Left cardiac atrium (tissue), 4 donors: ENCODE measurements at regions not wholly inside any gene's neighbourhood (a gene's known extent, or its start where the extent isn't known, plus 50 kb on each side); places are given as distances from the start of the nearest gene placed in this dataset.
"Not testable (repeated sequence)": the region's sequence is repeated elsewhere in the genome, so short reads cannot be mapped to it uniquely, and the experiment has no call there.

Experiments used
- ATAC-seq, 2 donors: fragments of 200-7000 bp; cut with Tn5 transposase; one replicate each; pipeline ENCODE4 v1.9.1; 2020; ENCODE audit warnings: mild to moderate bottlenecking in 2 of 2, moderate library complexity in 2 of 2
- DNase-seq: peaks from one replicate; pipeline ENCODE4 v3.0.0-alpha.2; 2020
- intact Hi-C, 2 donors: fragments of 100-400 bp; cut with DNase I; formaldehyde crosslinking; loops; one replicate each; pipeline versions ENCODE4 v1.14.1 to v1.15.1; 2022 to 2023
- donor health status: DM: no; HTN: yes; CAD: no.
- donor health status: DM: no; HTN: yes; CAD: no; lungs with severe emphysema.
- donor health status: DM: yes; HTN: yes; CAD: no.
- donor health status: Dilated cardiomyopathy.

GRCh38 chr2:75290600-75291150 lies 91.4 kb upstream of the TACR1 start:
- ATAC-seq = peak in 1 of 2 donors; percentile 53

GRCh38 chr2:75289771-75290170 lies 90.5 kb upstream of the TACR1 start:
- intact Hi-C loops = no loop called here
- no peak for DNase-seq
- ATAC-seq = no peak

More at GRCh38 chr2:75290600-75291150, 91.4 kb upstream of the TACR1 start:
- no peak for DNase-seq
- intact Hi-C loops = no loop called here

- DNase-seq, intact Hi-C loops, ATAC-seq: not testable (repeated sequence)
Measured at GRCh38 chr2:75289178-75289577, 89.9 kb upstream of the TACR1 start.

GRCh38 chr2:75288760-75289159 lies 89.4 kb upstream of the TACR1 start:
- ATAC-seq = no peak
- DNase-seq = no peak
- intact Hi-C loops = no loop called here

GRCh38 chr2:75287624-75288316 lies 88.5 kb upstream of the TACR1 start:
- intact Hi-C loops = no loop called here
- DNase-seq (no peak), ATAC-seq (no peak)

GRCh38 chr2:75284345-75284744 lies 85.0 kb upstream of the TACR1 start:
- DNase-seq (no peak), ATAC-seq (no peak)
- intact Hi-C loops = no loop called here

- DNase-seq (no peak), ATAC-seq (no peak)
- intact Hi-C loops = no loop called here
Measured at GRCh38 chr2:75278821-75279379, 79.6 kb upstream of the TACR1 start.

GRCh38 chr2:75278314-75278713 lies 79.0 kb upstream of the TACR1 start:
- DNase-seq (no peak), ATAC-seq (no peak)
- intact Hi-C loops = no loop called here

- peak in 1 of 2 donors; percentile 63 for ATAC-seq
- intact Hi-C loops = no loop called here
- DNase-seq = no peak
Measured at GRCh38 chr2:75277111-75277510, 77.8 kb upstream of the TACR1 start.

- ATAC-seq = peak in 1 of 2 donors; percentile 69
- no peak for DNase-seq
- intact Hi-C loops = no loop called here
Measured at GRCh38 chr2:75276093-75277029, 77.0 kb upstream of the TACR1 start.

GRCh38 chr2:75274936-75275335 lies 75.6 kb upstream of the TACR1 start:
- ATAC-seq = no peak
- DNase-seq = no peak
- intact Hi-C loops = no loop called here

- ATAC-seq (no peak), DNase-seq (no peak)
- intact Hi-C loops = no loop called here
Measured at GRCh38 chr2:75268112-75268511, 68.8 kb upstream of the TACR1 start.

GRCh38 chr2:75261923-75262322 lies 62.6 kb upstream of the TACR1 start:
- no peak for ATAC-seq
- no peak for DNase-seq
- intact Hi-C loops = no loop called here

- intact Hi-C loops = no loop called here
- no peak for ATAC-seq
Measured at GRCh38 chr2:75260946-75261345, 61.6 kb upstream of the TACR1 start.

GRCh38 chr2:75258620-75259019 lies 59.3 kb upstream of the TACR1 start:
- intact Hi-C loops = no loop called here
- ATAC-seq (no peak), DNase-seq (no peak)

More at GRCh38 chr2:75260946-75261345, 61.6 kb upstream of the TACR1 start:
- DNase-seq = no peak

GRCh38 chr2:75256485-75256884 lies 57.2 kb upstream of the TACR1 start:
- DNase-seq (no peak), ATAC-seq (no peak)
- intact Hi-C loops = no loop called here

- intact Hi-C loops = no loop called here
Measured at GRCh38 chr2:75253526-75253925, 54.2 kb upstream of the TACR1 start.

GRCh38 chr2:75251896-75252295 lies 52.6 kb upstream of the TACR1 start:
- intact Hi-C loops = no loop called here
- DNase-seq (no peak), ATAC-seq (no peak)

More at GRCh38 chr2:75253526-75253925, 54.2 kb upstream of the TACR1 start:
- no peak for ATAC-seq
- DNase-seq = no peak
